ENCODE measurements at regions not wholly inside any gene's neighbourhood (a gene's known extent, or its start where the extent isn't known, plus 50 kb on each side); places are given as distances from the start of the nearest gene placed in this dataset.
A peak's percentile ranks its signal among the peaks of the same experiment; 100 is the strongest.

DNA sequence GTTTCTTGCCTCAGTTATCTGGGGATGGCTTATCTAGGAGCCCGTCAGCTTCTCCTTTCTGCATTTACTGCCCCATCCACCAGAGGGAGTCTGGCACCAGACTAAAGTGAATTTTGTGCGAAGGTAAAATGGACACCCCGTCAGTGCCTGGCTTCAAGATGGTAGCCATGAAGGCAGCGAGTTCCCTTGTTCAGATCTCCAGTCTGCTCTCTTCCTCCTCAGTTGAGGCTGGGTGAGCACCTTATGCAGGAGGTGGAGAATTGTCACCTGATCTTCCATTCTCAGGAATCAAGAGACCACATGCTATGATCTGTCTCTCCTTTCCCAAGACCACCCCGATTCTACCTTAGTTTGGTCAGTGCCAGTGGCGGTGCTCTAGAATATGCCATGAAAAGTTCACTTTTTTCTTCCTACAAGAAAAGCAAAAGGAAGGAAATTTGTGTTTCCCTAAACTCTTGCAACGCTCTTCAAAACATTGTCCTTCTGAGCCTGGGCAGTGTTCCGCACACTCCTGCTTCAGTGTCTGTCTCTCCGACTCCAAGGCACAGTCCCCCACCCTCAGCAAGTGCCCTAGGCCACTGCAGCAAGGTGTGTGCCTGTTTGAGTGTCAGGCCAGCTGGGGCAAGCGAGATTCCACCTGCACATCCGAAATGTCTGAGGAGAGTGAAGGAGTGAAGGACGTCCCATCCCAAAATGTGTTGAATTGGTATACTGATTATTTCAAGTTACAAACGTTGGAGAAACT is 168.6 kb downstream of the SS18 start:
- H4K20me1 ChIP-seq (ENCODE audit: insufficient read depth), result no peaks in the 10 kb centered on the region
- ChIA-PET CTCF (interaction anchor here (0.6 to 1.1 kb wide), 5 partner anchors 12 to 462 kb away, joined by 3 to 4 read pairs (median 3); no protein-coding TSS in a partner anchor), RAD21 (ENCODE audit: low non-redundant PET in 1 of 2, low total read pairs in 2 of 2, uncharacterized antibody in 2 of 2, unreplicated experiment in 2 of 2) (no interaction called here), POLR2A (no interaction called here)
- no peaks in the 10 kb centered on the region for H3K79me2 ChIP-seq (ENCODE audit: insufficient read depth, low read length)
- TF ChIP-seq YY1 (IDR thresholded peaks at IDR 0.05; ENCODE audit: extremely low read depth, insufficient replicate concordance, low read depth, low read length) (peak; percentile 94), CTCF (IDR thresholded peaks at IDR 0.05 in 2 of 3, conservative IDR thresholded peaks at IDR 0.05 in 1 of 3; ENCODE audit: borderline replicate concordance in 1 of 3, insufficient read depth in 1 of 3, low read depth in 2 of 3, low read length in 2 of 3) (peak; percentile 57 to 82 (median 81); a peak in 5 of 6 replicates), REST (IDR thresholded peaks at IDR 0.05; ENCODE audit: low read depth) (no peak), TCF7L2 (IDR thresholded peaks at IDR 0.05; ENCODE audit: borderline replicate concordance, extremely low read depth, insufficient read depth, insufficient read length) (no peak), JUND (IDR thresholded peaks at IDR 0.05) (no peak), ATF3 (IDR thresholded peaks at IDR 0.05) (no peak), EGR1 (IDR thresholded peaks at IDR 0.05; ENCODE audit: low read depth) (0 out of 2 replicates have a peak, but pooled peaks have one; percentile 13), RAD21 (IDR thresholded peaks at IDR 0.05; ENCODE audit: low read depth) (peak; percentile 77), SP1 (IDR thresholded peaks at IDR 0.05; ENCODE audit: low read depth) (no peak), CBX3 (IDR thresholded peaks at IDR 0.05; ENCODE audit: low read depth) (peak; percentile 83), EZH2 (IDR thresholded peaks at IDR 0.05) (no peak), POLR2AphosphoS5 (IDR thresholded peaks at IDR 0.05; ENCODE audit: low read depth, low read length) (no peak)
- peak overlapping the region; percentile 99 for H2AFZ ChIP-seq (ENCODE audit: low read depth, low read length, poor library complexity, severe bottlenecking)
- BruUV-seq (replicated peaks), result no TSS peak
- H3K4me1 ChIP-seq (ENCODE audit: control insufficient read depth in 1 of 2, insufficient read depth in 2 of 2, low read length in 2 of 2), result peaks cover 0 to 4% of the 10 kb centered on the region in 2 experiments; a peak in 1 of 4 replicates
- DNase-seq (ENCODE audit: low read depth, low spot score) (peak; percentile 57), ATAC-seq (peak; percentile 90)
- intact Hi-C loops (cut with micrococcal nuclease), result loop anchor here (5.0 to 10.0 kb wide), 3 partner anchors 93 to 463 kb away; no protein-coding TSS in a partner anchor
- H3K4me2 ChIP-seq (ENCODE audit: low read length), result 0 out of 2 replicates have a peak overlapping the region, but pooled peaks have one; percentile 19
- H3K36me3 ChIP-seq (ENCODE audit: control insufficient read depth in 1 of 2, insufficient read depth in 2 of 2, low read length in 2 of 2), result no peaks in the 10 kb centered on the region
- no peaks in the 10 kb centered on the region for H3K9me3 ChIP-seq (ENCODE audit: control insufficient read depth in 1 of 2, insufficient read depth in 1 of 2, low read depth in 1 of 2, low read length in 2 of 2)
- no peak overlapping the region for H3K9ac ChIP-seq (ENCODE audit: low read length)
- no peak overlapping the region for H3K4me3 ChIP-seq (replicated peaks in 1 of 2; ENCODE audit: low read depth in 1 of 2, low read length in 2 of 2)
- no peaks in the 10 kb centered on the region for H3K9me2 ChIP-seq (ENCODE audit: insufficient read depth)
- no peak overlapping the region for H3K27ac ChIP-seq (ENCODE audit: low read depth, low read length)
- no peaks in the 10 kb centered on the region for H3K27me3 ChIP-seq (ENCODE audit: insufficient read depth, low read length)

Measured in HCT116 (cell line).